Spleen (tissue), 7 donors: ENCODE measurements at regions not wholly inside any gene's neighbourhood (a gene's known extent, or its start where the extent isn't known, plus 50 kb on each side); places are given as distances from the start of the nearest gene placed in this dataset.

Experiments used
- CTCF ChIP-seq, 11 experiments: fragments of 200-600 bp in 7 of 11; fragments of 450-650 bp in 4 of 11; sonication (generic) in 4 of 11; IDR thresholded peaks in 8 of 11; conservative IDR thresholded peaks in 3 of 11; 1 replicate in 7 of 11; 2 replicates in 4 of 11; pipeline versions ENCODE4 v1.4.0 to v1.8.0; 2016 to 2021; ENCODE audit warnings: antibody characterized with exemption in 11 of 11, inconsistent platforms in 4 of 11, mild to moderate bottlenecking in 1 of 11
- POLR2AphosphoS5 ChIP-seq, 3 donors: sonication (generic); formaldehyde crosslinking; IDR thresholded peaks; one replicate each; pipeline ENCODE4 v1.5.1; 2017; ENCODE audit warnings: antibody characterized with exemption in 3 of 3
- donor health status: DM: no; HTN: no; CAD: no; lungs with moderate emphysema.
- donor health status: DM: no; HTN: no; CAD: no.
- donor health status: DM: no; HTN: no; CAD: no.

- TF ChIP-seq POLR2AphosphoS5 (IDR thresholded peaks at IDR 0.05): no peak
- TF ChIP-seq CTCF (IDR thresholded peaks at IDR 0.05 in 8 of 11, conservative IDR thresholded peaks at IDR 0.05 in 3 of 11): no peak
These were observed 51.4 kb upstream of the KLF9 start for GRCh38 chr9:70465904-70466303.
